GM23338 (cell line): ENCODE measurements at regions not wholly inside any gene's neighbourhood (a gene's known extent, or its start where the extent isn't known, plus 50 kb on each side); places are given as distances from the start of the nearest gene placed in this dataset.

Experiments used
- ATAC-seq: fragments of 200-7000 bp; cut with Tn5 transposase; 3 replicates; pipeline ENCODE4 v1.9.1; 2020
- DNase-seq: peaks from one replicate; pipeline ENCODE4 v3.0.0-alpha.2; 2015; ENCODE audit warnings: low spot score
- H2AFZ ChIP-seq: fragments of 200-600 bp; sonication (generic); 2 replicates; pipeline ENCODE4 v1.8.0; 2016; ENCODE audit warnings: antibody characterized with exemption, mild to moderate bottlenecking, moderate library complexity
- H3F3A ChIP-seq: fragments of 200-600 bp; sonication (generic); replicated peaks from 2 replicates; pipeline ENCODE4 v1.8.0; 2017; ENCODE audit warnings: antibody characterized with exemption, mixed run types, low read depth
- H3K27ac ChIP-seq: fragments of 200-600 bp; sonication (generic); 2 replicates; pipeline ENCODE4 v1.6.1; 2016; ENCODE audit warnings: low read depth
- H3K27me3 ChIP-seq: fragments of 200-600 bp; sonication (generic); 2 replicates; pipeline ENCODE4 v1.8.0; 2016; ENCODE audit warnings: mild to moderate bottlenecking, mixed run types, moderate library complexity; ENCODE audit not compliant: insufficient read depth
- H3K36me3 ChIP-seq: fragments of 200-600 bp; sonication (generic); 2 replicates; pipeline ENCODE4 v1.8.0; 2016; ENCODE audit warnings: mild to moderate bottlenecking; ENCODE audit not compliant: insufficient read depth
- H3K4me1 ChIP-seq: fragments of 200-600 bp; sonication (generic); 2 replicates; pipeline ENCODE4 v1.8.0; 2016; ENCODE audit warnings: mild to moderate bottlenecking, moderate library complexity; ENCODE audit not compliant: insufficient read depth
- H3K4me2 ChIP-seq: fragments of 200-600 bp; sonication (generic); 2 replicates; pipeline ENCODE4 v1.7.1; 2017; ENCODE audit warnings: mixed run types
- H3K4me3 ChIP-seq: fragments of 200-600 bp; sonication (generic); 2 replicates; pipeline ENCODE4 v1.6.1; 2016; ENCODE audit warnings: mixed run types
- H3K79me2 ChIP-seq: fragments of 200-600 bp; sonication (generic); replicated peaks from 2 replicates; pipeline ENCODE4 v1.8.0; 2017; ENCODE audit warnings: mild to moderate bottlenecking; ENCODE audit not compliant: insufficient read depth
- H3K9me2 ChIP-seq: fragments of 200-600 bp; sonication (generic); 2 replicates; pipeline ENCODE4 v1.8.0; 2017; ENCODE audit not compliant: insufficient read depth
- H4K20me1 ChIP-seq: fragments of 200-600 bp; sonication (generic); replicated peaks from 2 replicates; pipeline ENCODE4 v1.8.0; 2017; ENCODE audit warnings: mild to moderate bottlenecking; ENCODE audit not compliant: insufficient read depth
- H3K27ac Mint-ChIP-seq: 2 replicates; pipeline ENCODE4 v1.8.0; 2020; ENCODE audit warnings: inconsistent platforms, mild to moderate bottlenecking, moderate library complexity, mixed read lengths
- H3K27me3 Mint-ChIP-seq: 3 replicates; pipeline ENCODE4 v1.8.0; 2022; ENCODE audit warnings: low read depth, mild to moderate bottlenecking, moderate library complexity, mixed read lengths, inconsistent platforms; ENCODE audit not compliant: insufficient read depth, poor library complexity
- H3K36me3 Mint-ChIP-seq: 3 replicates; pipeline ENCODE4 v1.8.0; 2021; ENCODE audit warnings: low read depth, mild to moderate bottlenecking, inconsistent platforms, moderate library complexity, mixed read lengths
- H3K4me1 Mint-ChIP-seq: 3 replicates; pipeline ENCODE4 v1.8.0; 2020; ENCODE audit warnings: mild to moderate bottlenecking, inconsistent platforms, mixed read lengths
- H3K4me3 Mint-ChIP-seq: 3 replicates; pipeline ENCODE4 v1.8.0; 2021; ENCODE audit warnings: moderate library complexity, mild to moderate bottlenecking, inconsistent platforms, mixed read lengths
- H3K9me3 Mint-ChIP-seq: 3 replicates; pipeline ENCODE4 v1.8.0; 2020; ENCODE audit warnings: moderate library complexity, mild to moderate bottlenecking, inconsistent platforms, mixed read lengths
- CREB1 ChIP-seq: fragments of 250-450 bp; sonication (Bioruptor Pico); IDR thresholded peaks from 2 replicates; pipeline ENCODE4 v1.5.0; 2020; ENCODE audit warnings: low read depth, mild to moderate bottlenecking, moderate library complexity
- EZH2 ChIP-seq: fragments of 200-600 bp; sonication (generic); IDR thresholded peaks from one replicate; pipeline ENCODE4 v1.8.0; 2017; ENCODE audit warnings: antibody characterized with exemption, mild to moderate bottlenecking, low read depth; ENCODE audit not compliant: unreplicated experiment
- EZH2phosphoT487 ChIP-seq: fragments of 200-600 bp; sonication (generic); IDR thresholded peaks from one replicate; pipeline ENCODE4 v1.8.1; 2018; ENCODE audit warnings: antibody characterized with exemption; ENCODE audit not compliant: unreplicated experiment
- JUNB ChIP-seq: IDR thresholded peaks from one replicate; pipeline ENCODE4 v1.6.1; 2016; ENCODE audit warnings: antibody characterized with exemption; ENCODE audit not compliant: unreplicated experiment
- NANOG ChIP-seq: IDR thresholded peaks from 2 replicates; pipeline ENCODE4 v1.6.1; 2016; ENCODE audit warnings: antibody characterized with exemption, borderline replicate concordance
- POLR2AphosphoS5 ChIP-seq: IDR thresholded peaks from 2 replicates; pipeline ENCODE4 v1.6.1; 2016; ENCODE audit warnings: antibody characterized with exemption, low read depth
- STAT1 ChIP-seq: IDR thresholded peaks from one replicate; pipeline ENCODE4 v1.6.1; 2016; ENCODE audit warnings: antibody characterized with exemption; ENCODE audit not compliant: unreplicated experiment
- ZNF114 ChIP-seq: fragments of 250-450 bp; sonication (Bioruptor Pico); IDR thresholded peaks from 2 replicates; pipeline ENCODE4 v1.5.0; 2020; ENCODE audit warnings: mild to moderate bottlenecking, moderate library complexity
- ZNF331 ChIP-seq: fragments of 250-450 bp; sonication (Bioruptor Pico); IDR thresholded peaks from 2 replicates; pipeline ENCODE4 v1.5.0; 2020; ENCODE audit warnings: low read depth, mild to moderate bottlenecking, moderate library complexity
- ZNF462 ChIP-seq: fragments of 250-450 bp; sonication (Bioruptor Pico); IDR thresholded peaks from 2 replicates; pipeline ENCODE4 v1.5.0; 2020; ENCODE audit warnings: mild to moderate bottlenecking, moderate library complexity
- TF ChIP-seq, protein P1 (sequence below): IDR thresholded peaks from 2 replicates; pipeline ENCODE4 v1.6.1; 2016; ENCODE audit warnings: antibody characterized with exemption
- TF ChIP-seq, protein P2 (sequence below), 2 experiments: fragments of 200-600 bp in 1 of 2; sonication (generic) in 1 of 2; conservative IDR thresholded peaks; 2 replicates each; pipeline versions ENCODE4 v1.5.1 to v1.6.1; 2016 to 2017; ENCODE audit warnings: antibody characterized with exemption in 2 of 2, low read depth in 2 of 2, mild to moderate bottlenecking in 2 of 2, moderate library complexity in 1 of 2
- TF ChIP-seq, protein P3 (sequence below): IDR thresholded peaks from one replicate; pipeline ENCODE4 v1.6.1; 2018; ENCODE audit warnings: antibody characterized with exemption; ENCODE audit not compliant: unreplicated experiment

GRCh38 chr21:35319684-35320283 is 270.7 kb upstream of the RUNX1 start:
- no peak overlapping the region for H3K27ac Mint-ChIP-seq
- Histone ChIP-seq H3K4me2 (no peak overlapping the region), H3K27me3 (no peaks in the 10 kb centered on the region), H3K4me1 (no peaks in the 10 kb centered on the region), H3K9me2 (peaks cover 3% of the 10 kb centered on the region; the same call in 1 of the 2 replicates), H4K20me1 (no peaks in the 10 kb centered on the region), H2AFZ (no peak overlapping the region), H3K36me3 (no peaks in the 10 kb centered on the region), H3K79me2 (no peaks in the 10 kb centered on the region), H3K4me3 (no peak overlapping the region), H3K27ac (no peak overlapping the region), H3F3A (no peaks in the 10 kb centered on the region)
- no peaks in the 10 kb centered on the region for H3K4me1 Mint-ChIP-seq
- no peaks in the 10 kb centered on the region for H3K9me3 Mint-ChIP-seq
- H3K27me3 Mint-ChIP-seq: no peaks in the 10 kb centered on the region
- ATAC-seq: no peak
- DNase-seq: no peak
- TF ChIP-seq, protein P1, sequence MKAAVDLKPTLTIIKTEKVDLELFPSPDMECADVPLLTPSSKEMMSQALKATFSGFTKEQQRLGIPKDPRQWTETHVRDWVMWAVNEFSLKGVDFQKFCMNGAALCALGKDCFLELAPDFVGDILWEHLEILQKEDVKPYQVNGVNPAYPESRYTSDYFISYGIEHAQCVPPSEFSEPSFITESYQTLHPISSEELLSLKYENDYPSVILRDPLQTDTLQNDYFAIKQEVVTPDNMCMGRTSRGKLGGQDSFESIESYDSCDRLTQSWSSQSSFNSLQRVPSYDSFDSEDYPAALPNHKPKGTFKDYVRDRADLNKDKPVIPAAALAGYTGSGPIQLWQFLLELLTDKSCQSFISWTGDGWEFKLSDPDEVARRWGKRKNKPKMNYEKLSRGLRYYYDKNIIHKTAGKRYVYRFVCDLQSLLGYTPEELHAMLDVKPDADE: no peak
- no peak for TF ChIP-seq POLR2AphosphoS5
- TF ChIP-seq ZNF114 (CRISPR knock-in tag): no peak
- TF ChIP-seq ZNF331: no peak
- no peak for TF ChIP-seq STAT1
- TF ChIP-seq NANOG: no peak
- no peak for TF ChIP-seq JUNB
- TF ChIP-seq ZNF462: no peak
- TF ChIP-seq, protein P2, sequence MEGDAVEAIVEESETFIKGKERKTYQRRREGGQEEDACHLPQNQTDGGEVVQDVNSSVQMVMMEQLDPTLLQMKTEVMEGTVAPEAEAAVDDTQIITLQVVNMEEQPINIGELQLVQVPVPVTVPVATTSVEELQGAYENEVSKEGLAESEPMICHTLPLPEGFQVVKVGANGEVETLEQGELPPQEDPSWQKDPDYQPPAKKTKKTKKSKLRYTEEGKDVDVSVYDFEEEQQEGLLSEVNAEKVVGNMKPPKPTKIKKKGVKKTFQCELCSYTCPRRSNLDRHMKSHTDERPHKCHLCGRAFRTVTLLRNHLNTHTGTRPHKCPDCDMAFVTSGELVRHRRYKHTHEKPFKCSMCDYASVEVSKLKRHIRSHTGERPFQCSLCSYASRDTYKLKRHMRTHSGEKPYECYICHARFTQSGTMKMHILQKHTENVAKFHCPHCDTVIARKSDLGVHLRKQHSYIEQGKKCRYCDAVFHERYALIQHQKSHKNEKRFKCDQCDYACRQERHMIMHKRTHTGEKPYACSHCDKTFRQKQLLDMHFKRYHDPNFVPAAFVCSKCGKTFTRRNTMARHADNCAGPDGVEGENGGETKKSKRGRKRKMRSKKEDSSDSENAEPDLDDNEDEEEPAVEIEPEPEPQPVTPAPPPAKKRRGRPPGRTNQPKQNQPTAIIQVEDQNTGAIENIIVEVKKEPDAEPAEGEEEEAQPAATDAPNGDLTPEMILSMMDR (conservative IDR thresholded peaks at IDR 0.05; ENCODE audit: low read depth in 2 of 2): no peak
- TF ChIP-seq CREB1 (CRISPR knock-in tag): no peak
- no peak for TF ChIP-seq EZH2phosphoT487
- TF ChIP-seq, protein P3, sequence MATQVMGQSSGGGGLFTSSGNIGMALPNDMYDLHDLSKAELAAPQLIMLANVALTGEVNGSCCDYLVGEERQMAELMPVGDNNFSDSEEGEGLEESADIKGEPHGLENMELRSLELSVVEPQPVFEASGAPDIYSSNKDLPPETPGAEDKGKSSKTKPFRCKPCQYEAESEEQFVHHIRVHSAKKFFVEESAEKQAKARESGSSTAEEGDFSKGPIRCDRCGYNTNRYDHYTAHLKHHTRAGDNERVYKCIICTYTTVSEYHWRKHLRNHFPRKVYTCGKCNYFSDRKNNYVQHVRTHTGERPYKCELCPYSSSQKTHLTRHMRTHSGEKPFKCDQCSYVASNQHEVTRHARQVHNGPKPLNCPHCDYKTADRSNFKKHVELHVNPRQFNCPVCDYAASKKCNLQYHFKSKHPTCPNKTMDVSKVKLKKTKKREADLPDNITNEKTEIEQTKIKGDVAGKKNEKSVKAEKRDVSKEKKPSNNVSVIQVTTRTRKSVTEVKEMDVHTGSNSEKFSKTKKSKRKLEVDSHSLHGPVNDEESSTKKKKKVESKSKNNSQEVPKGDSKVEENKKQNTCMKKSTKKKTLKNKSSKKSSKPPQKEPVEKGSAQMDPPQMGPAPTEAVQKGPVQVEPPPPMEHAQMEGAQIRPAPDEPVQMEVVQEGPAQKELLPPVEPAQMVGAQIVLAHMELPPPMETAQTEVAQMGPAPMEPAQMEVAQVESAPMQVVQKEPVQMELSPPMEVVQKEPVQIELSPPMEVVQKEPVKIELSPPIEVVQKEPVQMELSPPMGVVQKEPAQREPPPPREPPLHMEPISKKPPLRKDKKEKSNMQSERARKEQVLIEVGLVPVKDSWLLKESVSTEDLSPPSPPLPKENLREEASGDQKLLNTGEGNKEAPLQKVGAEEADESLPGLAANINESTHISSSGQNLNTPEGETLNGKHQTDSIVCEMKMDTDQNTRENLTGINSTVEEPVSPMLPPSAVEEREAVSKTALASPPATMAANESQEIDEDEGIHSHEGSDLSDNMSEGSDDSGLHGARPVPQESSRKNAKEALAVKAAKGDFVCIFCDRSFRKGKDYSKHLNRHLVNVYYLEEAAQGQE: no peak
- no peak for TF ChIP-seq EZH2
- no peaks in the 10 kb centered on the region for H3K36me3 Mint-ChIP-seq
- H3K4me3 Mint-ChIP-seq: no peak overlapping the region
